GM18907 (cell line): ENCODE measurements at regions not wholly inside any gene's neighbourhood (a gene's known extent, or its start where the extent isn't known, plus 50 kb on each side); places are given as distances from the start of the nearest gene placed in this dataset.
A peak's percentile ranks its signal among the peaks of the same experiment; 100 is the strongest.
"Not testable (repeated sequence)": the region's sequence is repeated elsewhere in the genome, so short reads cannot be mapped to it uniquely, and the experiment has no call there.

Experiments used
- ATAC-seq: cut with Tn5 transposase; IDR thresholded peaks from one replicate; pipeline ENCODE4 v1.9.1; 2021; ENCODE audit warnings: mild to moderate bottlenecking, moderate library complexity; ENCODE audit not compliant: unreplicated experiment

- no peak for ATAC-seq
These were observed 470.1 kb upstream of the ATP11B start for GRCh38 chr3:182323126-182323700.

DNA sequence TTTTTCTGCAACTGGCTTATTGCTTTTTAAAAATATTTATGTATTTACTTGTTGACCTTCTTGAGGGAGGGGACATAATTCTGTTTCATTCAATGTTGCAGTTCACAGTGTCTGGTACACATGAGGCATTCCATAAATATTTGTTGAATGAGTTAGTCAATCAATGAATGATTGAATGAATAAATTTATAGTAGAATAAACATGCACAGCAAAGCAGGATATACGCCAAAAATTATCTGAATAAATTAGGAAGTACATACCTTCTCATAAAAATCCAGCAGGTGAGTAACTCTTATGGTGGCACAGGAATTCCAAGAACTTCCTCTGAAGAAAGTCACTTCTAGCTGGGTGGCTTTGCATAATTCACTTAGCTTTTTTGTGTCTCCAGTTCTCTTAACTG lies 469.4 kb upstream of the ATP11B start:
- no peak for ATAC-seq

DNA sequence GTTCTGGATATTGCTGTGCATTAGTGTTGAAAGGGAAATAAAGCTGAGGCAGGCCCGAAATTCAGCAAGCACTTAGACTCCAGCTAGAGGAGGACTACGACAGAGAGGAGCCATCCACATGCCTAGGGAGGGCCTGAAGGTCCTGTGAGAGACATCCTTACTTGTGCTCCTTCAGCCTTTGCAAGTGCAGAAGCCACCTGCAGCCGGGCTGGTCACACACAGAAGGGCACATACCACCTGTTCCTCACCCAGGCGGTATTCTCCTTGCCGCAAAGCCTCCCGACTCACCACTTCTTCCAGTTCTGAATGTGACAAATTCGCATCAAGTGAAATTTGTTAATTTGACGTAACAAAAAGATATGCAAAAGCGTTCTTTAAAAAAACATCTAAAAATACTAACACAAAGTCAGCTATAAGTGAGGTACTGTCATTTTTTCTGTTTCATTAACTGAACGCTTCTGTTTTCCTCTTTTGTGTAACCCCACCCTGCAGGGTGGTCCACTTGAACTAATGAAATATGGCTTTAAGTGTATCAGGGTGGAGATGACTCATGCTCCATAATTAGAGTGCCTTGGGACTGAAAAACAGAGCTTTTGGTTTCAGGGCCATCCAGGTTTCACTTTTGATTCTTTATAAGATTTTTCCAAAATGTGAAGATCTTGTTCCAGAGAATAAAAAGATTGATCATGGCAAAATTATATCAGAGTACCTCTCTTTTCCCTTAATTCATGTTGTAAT lies 467.9 kb upstream of the ATP11B start:
- ATAC-seq, result peak; percentile 65

DNA sequence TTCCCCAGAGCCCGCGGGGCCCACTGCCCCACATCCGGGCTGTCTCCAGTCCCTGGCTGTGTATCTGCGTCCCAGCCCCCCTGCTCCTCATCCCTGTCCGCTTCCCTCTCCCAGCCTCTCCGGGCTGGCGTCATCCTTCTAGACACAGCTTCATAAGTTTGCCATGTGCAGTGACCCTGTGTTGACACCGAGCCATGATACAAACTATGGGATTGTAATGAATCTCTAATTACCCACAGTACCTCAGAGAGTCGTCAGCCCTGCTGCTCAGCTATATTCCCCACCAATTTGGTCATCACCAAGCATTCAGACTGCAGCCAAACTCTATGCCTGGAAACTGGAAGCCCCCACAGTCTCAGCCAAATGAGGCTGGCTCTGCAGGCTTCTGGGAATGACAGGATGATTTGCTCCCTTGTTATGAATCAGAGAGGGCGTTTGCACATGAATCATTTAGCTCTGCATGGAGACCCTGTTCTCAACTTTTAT lies 466.1 kb upstream of the ATP11B start:
- no peak for ATAC-seq

DNA sequence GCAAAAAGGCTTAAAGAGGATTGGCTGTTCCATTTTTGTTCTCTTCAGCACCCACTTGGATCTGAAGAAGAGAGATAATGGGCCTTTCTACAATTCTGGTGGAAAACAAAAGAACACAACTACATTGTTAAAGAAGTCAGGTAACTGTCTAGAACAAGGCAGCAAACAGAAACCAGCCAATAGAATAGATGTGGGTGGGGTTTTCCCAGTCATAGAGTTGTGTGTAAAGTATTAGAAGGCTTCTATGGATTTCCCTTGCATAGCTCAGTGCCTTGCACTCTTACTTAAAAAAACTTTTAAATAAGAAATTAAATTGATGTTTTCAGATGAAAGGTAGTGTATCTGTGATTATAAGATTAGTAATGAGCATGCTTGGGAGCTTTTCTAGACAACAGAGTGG lies 462.7 kb upstream of the ATP11B start:
- ATAC-seq, result no peak

DNA sequence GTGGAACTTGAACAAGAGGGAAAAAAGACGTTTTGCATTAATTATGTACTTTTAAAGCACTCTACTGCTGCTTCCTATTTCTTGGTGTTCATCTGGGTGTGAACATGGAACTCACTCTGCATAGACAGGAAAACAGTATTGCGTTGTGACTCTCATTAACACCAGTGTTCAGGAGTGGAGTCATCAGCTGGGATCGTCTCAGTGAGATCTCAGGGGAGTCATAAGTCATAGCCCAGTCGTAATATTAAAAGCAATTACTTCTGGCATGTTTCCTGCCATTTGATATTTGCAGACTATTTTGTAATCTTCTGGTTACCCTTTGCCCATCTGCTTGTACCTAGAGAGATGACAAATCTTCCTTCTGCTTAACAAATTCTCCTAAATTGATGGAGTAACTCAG lies 462.0 kb upstream of the ATP11B start:
- no peak for ATAC-seq

- no peak for ATAC-seq
These were observed 451.1 kb upstream of the ATP11B start for GRCh38 chr3:182342252-182342651.

DNA sequence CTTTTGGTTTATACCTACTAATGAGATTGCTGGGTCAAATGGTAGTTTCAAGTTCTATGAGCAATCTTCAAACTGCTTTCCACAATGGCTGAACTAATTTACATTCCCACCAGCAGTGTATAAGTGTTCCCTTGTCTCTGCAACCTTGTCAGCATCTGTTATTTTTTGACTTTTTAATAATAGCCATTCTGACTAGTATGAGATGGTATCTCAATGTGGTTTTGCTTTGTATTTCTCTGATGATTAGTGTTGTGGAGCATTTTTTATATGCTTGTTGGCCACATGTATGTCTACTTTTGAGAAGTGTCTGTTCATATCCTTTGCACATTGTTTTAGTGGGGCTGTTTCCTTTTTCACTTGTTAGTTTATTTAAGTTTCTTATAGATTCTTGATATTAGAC lies 449.3 kb upstream of the ATP11B start:
- ATAC-seq, result not testable (repeated sequence)

GRCh38 chr3:182349051-182349450 lies 444.3 kb upstream of the ATP11B start:
- no peak for ATAC-seq

DNA sequence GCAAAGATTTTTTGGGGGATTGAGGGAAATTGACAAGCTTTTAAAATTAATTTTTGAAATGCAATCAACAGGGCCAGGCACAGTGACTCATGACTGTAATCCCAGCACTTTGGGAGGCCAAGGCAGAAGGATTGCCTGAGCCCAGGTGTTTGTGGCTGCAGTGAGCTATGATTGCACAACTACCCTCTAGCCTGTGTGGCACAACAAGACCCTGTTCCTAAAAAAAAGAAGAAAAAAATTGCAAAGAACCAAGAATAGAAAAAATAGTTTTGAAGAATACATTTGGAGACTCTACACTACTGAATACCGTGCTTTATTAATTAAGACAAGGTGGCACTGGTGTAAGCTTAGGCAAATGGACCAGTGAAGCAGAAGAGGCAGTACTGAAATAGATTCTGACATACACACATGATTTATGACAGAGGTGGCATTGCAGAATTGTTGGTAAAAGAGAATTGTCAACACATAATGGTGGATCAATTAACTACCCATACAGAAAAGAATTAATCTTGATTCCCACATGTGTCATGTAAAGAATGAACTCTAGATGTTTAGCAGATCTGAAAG lies 443.3 kb upstream of the ATP11B start:
- ATAC-seq, result no peak

DNA sequence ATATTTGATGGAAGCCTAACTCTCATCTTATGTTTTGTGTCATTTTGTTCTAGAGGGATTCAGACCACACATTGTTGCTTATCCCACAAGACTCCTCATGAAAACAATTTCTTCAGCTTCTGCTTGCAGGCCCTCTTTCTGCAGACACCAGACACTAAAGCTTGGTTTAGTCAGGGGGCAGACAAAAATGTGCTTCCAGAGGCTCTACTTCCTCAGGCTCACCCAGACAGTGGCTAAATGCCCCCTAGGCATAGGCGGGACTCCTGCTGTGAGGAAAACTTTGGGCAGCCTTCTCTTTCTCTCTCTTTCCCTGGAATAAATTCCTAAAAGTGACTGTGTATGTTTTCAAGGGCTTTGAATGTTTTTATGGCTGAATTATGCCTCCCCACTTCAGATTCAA lies 435.4 kb upstream of the ATP11B start:
- no peak for ATAC-seq

DNA sequence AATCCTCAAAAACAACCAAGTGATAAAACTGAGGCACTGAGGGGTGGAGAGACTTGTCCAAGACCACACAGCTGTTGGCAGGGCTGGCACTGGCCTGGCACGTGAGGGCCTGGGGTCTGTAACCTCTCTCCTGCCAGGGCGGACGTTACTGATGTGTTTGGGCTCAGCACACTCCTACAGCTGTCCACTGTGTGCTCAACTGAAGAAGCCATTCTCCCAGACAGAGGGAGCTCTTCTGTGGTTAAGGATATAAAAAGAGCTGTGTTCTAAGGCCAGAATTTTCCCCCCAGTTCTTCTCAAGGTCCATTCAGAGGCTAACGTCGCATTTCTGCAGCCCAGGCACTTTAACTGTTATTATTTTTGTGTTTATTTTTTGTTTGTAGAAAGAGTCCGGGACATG lies 429.0 kb upstream of the ATP11B start:
- ATAC-seq, result no peak

GRCh38 chr3:182364723-182365650 lies 428.3 kb upstream of the ATP11B start:
- ATAC-seq, result no peak

DNA sequence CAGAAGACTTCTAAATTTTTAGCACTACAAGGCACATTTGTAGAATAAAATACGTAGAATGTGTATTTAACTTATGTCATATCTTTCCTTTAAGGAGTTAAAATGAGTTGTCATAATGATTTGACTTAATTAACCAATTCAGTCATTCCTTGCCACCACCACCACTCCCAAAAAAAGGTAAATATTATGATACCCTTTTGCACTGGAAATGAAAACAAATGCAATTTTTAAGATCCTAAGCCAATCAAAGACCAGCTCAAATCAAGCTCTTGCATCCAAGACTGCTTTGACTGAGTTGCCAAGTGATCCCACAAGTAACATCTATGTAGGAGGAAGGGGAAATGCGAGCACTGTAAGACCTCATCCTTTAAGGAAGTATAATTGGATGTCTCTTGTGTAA lies 426.6 kb upstream of the ATP11B start:
- no peak for ATAC-seq

DNA sequence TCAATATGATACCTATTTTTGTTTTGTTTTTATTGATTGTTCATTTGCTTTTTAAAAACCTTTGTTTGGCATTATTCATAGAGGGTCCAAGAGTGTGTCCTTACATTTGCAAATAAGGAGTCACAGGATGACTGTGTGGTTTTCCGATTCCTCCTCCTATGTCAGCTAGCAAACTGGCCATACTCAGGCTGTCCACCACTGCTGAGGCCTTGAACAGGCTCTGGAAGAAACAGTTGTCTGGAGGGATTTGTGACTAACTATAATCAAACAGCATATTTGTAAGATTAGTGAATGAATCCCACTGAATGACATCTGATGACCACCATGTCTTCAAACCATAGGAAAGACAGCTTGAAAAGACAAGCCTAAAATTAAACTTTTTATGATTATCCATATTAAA lies 423.4 kb upstream of the ATP11B start:
- ATAC-seq, result no peak

GRCh38 chr3:182370949-182371348 lies 422.4 kb upstream of the ATP11B start:
- ATAC-seq, result no peak

- ATAC-seq, result no peak
These were observed 417.4 kb upstream of the ATP11B start for GRCh38 chr3:182375916-182376315.

GRCh38 chr3:182382112-182382857 lies 411.0 kb upstream of the ATP11B start:
- no peak for ATAC-seq

DNA sequence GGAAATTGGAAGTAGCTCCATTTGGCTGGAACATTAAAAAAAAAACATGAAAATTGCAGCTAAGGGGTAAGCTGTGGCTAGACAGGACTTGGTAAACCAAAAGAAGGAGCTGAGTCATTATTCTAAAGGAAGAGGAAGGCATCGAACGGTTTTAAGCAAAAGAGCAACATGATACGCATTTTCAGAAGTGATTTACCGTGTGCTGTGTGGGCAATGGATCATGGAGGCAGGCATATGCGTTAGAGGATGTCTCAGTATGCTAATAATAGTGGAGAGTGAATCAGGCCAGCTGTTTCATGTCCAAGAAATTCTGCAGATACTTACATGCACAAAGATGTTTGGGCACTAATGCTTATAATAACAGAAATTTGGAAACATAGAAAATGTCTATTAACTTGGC lies 409.1 kb upstream of the ATP11B start:
- ATAC-seq, result no peak

GRCh38 chr3:182385356-182385755 lies 407.9 kb upstream of the ATP11B start:
- no peak for ATAC-seq

GRCh38 chr3:182388506-182388905 lies 404.8 kb upstream of the ATP11B start:
- no peak for ATAC-seq
